HG03025 (cell line): ENCODE measurements at regions not wholly inside any gene's neighbourhood (a gene's known extent, or its start where the extent isn't known, plus 50 kb on each side); places are given as distances from the start of the nearest gene placed in this dataset.

Source experiments
- ATAC-seq: cut with Tn5 transposase; IDR thresholded peaks from one replicate; pipeline ENCODE4 v1.9.1; 2021; ENCODE audit warnings: mild to moderate bottlenecking, moderate library complexity; ENCODE audit not compliant: unreplicated experiment, low FRiP score

DNA sequence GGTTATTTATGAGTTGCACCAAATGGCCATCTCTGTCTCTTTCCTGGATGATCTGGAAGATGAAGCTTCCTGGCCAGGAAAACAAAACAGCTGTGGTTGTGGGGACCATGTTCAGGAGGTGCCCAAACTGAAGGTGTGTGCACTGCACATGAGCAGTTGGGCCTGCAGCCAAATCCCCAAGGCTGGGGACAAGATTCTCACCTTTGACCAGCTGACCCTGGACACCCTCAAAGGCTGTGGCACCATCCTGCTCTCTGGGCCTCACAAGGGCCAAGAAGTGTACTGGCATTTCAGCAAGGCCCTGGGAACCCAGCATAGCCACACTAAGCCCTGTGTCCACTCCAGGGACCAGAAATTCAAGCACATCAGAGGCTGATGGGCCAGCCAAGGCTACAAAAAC is 84.2 kb downstream of the KCNRG start:
- ATAC-seq = no peak

DNA sequence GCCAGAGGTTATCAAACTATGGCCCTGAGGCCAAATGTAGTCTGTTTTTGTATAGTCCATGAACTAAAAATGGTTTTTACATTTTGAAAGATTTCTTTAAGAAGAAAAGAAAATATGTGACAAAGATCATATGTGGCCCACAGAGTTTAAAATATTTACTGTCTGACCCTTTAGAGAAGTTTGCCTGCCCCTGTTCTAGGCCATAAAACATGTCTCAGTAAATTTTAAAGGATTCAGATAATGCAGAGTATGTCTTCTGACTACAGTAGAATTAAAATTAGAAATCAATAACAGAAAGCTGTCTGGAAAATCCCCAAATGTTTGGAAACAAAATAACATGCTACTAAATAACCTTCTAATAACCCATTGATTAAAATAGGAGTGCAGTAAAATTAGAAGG is 86.3 kb downstream of the KCNRG start:
- no peak for ATAC-seq

- no peak for ATAC-seq
Measured at GRCh38 chr13:50104493-50104892, 89.2 kb downstream of the KCNRG start.

GRCh38 chr13:50106559-50106958 is 91.3 kb downstream of the KCNRG start:
- ATAC-seq = no peak

DNA sequence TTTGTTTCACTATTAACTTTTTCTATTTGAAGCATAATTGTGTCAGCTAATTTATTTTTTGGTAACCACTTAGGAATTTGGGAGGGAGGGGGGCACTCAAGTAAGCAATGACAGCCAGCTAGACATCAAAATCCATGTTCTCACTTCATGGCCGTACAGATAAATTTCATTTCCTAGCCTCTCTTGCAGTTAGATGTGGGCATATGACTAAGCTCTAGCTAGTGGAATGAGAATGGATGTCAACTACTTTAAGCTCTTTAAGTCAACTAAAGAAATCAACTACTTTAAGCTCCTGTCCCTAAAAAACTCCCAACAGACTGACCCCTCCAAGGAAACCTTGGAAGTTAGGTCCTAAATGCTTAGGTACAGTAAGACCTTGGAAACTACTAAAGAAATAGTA is 92.0 kb downstream of the KCNRG start:
- no peak for ATAC-seq

- ATAC-seq = no peak
Measured at GRCh38 chr13:50114961-50115360, 99.7 kb downstream of the KCNRG start.

- no peak for ATAC-seq
Measured at GRCh38 chr13:50115695-50116094, 100.5 kb downstream of the KCNRG start.

DNA sequence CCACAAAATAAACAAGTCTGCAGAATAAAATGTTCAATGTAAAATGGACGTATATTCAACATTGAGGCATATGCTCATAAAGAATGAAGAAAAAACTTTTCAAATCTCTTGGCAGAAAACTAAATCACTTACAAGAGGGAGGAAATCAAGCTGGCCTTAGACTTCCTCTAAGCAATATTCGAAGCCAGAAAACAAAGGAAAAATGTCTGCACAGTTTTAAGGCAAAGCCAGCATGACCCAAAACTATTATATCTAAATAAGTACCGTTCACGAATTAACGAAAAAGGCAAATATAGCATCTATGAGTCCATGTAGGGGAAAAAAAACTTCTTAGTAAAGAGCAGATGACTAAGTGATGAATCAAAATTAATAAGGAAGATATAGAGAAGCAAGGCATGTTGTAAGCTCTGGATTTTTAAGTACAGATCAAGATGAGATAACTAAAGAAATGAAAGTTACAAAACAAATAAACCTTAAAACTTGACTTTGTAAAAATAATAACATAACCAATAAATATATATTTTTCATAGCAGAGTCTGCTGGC is 101.3 kb downstream of the KCNRG start:
- no peak for ATAC-seq

GRCh38 chr13:50119591-50119990 is 104.3 kb downstream of the KCNRG start:
- no peak for ATAC-seq

GRCh38 chr13:50122455-50122854 is 107.2 kb downstream of the KCNRG start:
- ATAC-seq = no peak

- no peak for ATAC-seq
Measured at GRCh38 chr13:50123002-50123401, 107.8 kb downstream of the KCNRG start.

DNA sequence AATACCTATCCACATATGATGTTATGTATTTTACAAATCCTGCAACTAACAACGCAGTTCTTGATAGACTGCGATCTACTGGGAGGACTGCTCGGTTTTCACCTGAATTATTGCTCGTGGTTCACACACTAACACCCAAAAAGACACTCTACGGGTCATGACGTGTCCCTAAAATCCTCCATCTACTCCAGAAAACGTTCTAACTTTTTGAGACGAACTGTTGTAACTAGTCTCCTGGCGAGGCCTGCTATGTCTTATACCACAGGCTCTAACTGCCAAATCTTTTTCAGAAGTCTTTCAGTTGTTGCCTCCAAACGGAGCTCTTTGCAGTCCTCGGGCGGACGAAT is 108.2 kb downstream of the KCNRG start:
- ATAC-seq = no peak

DNA sequence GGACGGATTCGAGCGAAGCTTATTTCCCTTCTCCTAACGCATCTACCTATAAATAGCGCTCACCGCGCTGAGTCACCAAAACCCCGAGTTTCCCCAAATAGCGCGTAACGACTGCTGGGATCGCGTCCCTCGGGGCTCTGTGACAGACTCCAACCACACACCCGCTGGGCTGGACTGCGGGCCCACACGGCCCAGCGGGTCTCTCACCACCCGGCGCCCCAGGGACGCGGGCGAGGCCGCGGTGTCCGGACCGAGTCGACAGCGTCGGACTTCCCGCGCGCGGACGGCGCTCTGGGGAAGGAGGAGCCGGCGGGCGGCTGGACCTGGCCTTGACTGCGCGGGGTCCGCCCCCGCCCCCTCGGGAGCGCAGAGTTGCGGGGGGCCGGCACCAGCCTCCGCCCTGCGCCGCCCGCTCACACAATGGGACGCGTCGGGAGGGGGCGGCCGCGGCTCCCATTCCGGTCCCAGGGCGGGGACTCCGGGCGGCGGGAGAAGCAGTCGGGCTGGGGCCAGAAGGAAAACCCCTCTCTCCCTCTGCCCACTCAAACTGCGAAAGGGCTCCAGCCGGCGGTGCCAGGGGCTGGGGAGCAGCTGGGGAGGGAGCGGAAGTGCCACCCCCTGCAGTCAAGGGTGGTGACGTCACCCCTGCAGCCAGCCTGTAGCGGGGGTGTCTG is 108.8 kb downstream of the KCNRG start:
- peak; percentile 61 for ATAC-seq

DNA sequence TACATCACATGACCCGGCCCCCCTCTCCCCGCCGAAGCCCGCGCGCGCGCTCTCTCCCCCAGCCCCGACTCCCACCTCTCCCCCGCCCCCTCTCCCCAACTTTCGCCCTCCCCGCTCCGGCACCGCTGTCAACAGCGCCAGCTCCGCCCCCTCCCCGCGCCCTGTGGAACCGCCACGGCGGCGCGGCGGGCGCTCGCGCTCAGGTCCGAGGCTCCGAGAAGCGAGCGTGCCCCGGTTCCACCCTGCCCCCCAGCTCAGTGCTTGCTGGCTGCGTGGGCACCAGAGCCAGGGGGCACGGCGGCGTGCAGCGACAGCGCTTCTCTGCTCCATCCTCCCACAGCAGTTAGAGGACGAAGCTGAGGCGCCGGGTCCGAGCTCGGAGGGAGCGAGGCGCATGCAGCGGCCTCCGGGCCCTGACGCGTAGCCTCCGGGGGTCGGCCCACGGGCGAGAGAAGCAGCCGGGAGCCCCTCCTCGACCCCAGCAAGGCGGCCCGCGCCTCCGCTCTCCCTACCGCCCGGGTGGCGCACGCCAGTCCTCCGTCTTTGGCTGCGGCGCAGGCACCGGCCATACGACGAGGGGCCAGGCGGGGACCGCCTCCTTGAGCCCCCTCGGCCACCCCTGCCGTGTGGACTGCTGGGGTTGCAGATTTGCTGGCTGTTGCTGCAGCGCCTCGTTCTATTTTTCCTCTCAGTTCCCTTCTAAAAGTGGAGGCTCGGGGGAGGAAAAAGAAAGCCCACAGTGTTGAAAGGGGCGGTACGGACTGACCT is 109.5 kb downstream of the KCNRG start:
- ATAC-seq = peak; percentile 10

GRCh38 chr13:50125304-50125553 is 110.0 kb downstream of the KCNRG start:
- no peak for ATAC-seq

GRCh38 chr13:50125554-50126262 is 110.5 kb downstream of the KCNRG start:
- no peak for ATAC-seq

GRCh38 chr13:50126263-50126992 is 111.2 kb downstream of the KCNRG start:
- no peak for ATAC-seq

- no peak for ATAC-seq
Measured at GRCh38 chr13:50126993-50127725, 111.9 kb downstream of the KCNRG start.

- no peak for ATAC-seq
Measured at GRCh38 chr13:50127726-50128291, 112.6 kb downstream of the KCNRG start.

DNA sequence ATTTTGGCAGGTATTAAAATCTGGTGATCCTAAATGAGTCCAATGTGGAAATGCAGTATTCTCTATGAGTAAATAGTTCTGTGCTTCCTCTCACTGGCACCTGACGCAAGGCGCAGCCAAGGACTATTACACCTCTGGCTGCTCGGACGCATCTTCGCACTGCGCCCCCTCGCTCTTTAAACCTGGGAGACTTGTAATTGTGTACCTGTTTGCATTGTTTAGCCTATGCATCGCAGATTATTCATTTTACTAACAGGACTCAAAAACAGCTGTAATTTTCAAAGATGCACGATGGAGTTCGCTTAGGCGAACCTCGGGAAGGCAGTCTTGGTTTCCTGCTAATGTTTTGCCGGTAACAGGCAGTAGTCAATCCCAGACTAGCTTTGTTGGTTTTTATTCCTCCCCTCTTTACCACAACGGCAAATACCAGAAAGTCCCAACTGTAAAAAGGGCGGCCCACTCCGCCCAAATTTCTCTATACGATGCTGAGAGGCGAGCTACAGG is 113.2 kb downstream of the KCNRG start:
- ATAC-seq = no peak
